ENCODE measurements at regions not wholly inside any gene's neighbourhood (a gene's known extent, or its start where the extent isn't known, plus 50 kb on each side); places are given as distances from the start of the nearest gene placed in this dataset.

DNA sequence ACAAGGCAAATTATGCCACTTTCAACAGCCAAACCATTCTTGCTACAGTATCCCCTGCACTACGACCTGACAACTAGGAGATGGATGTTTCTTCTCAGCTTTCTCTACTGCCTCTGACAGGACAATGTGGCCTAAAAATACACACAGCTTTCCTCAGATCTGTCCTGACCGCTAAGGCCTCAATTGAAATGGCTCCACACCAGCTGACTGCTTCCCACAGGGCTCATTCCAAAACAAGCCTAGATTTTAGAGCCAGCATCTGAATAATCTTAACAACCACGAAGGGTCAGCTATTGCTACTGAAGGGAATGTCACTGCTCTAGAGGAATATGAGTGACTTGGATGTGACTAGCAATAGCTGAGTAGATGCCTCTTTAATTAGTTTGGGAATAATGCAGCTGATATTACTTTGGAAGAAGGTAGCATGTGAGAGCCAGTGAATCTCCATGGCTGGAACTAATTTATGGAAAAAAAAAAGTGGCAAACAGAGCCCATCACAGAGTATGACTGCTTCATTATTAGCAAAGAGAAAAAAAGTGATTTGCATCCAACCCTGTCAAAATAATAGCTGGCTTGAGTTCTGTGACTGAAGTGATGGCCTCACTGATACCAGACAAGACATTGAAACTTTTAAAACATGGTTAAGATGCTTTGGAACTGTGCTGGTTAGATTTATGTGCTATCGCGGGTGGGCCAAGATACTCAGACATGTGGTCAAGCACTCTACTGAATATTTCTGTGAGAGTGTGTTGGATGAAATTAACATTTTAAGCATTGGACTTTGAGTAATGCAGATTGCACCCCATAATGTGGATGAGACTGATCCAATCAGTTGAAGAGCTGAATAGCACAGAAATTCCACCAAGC is 450.2 kb downstream of the NR2F1-AS1 start:
- Histone ChIP-seq H3K27ac (ENCODE audit: insufficient read depth, low read length, poor library complexity, severe bottlenecking) (no peak overlapping the region), H3K9me3 (ENCODE audit: control insufficient read depth in 2 of 2, low read length in 2 of 2) (no peaks in the 10 kb centered on the region), H3K27me3 (ENCODE audit: control insufficient read depth, insufficient read depth, low read length) (no peaks in the 10 kb centered on the region), H3K36me3 (ENCODE audit: control insufficient read depth, insufficient read depth, low read length) (no peaks in the 10 kb centered on the region), H3K4me3 (ENCODE audit: low read depth, low read length) (no peak overlapping the region), H3K4me1 (ENCODE audit: control insufficient read depth, insufficient read depth, low read length, poor library complexity, severe bottlenecking) (no peaks in the 10 kb centered on the region)
- ATAC-seq (ENCODE audit: low read depth in 2 of 2) (no peak), DNase-seq (no peak)
- H3K9me3 Mint-ChIP-seq = peaks cover 0 to 6% (median 0%) of the 10 kb centered on the region in 7 donors
- H3K36me3 Mint-ChIP-seq = no peaks in the 10 kb centered on the region
- no peak overlapping the region for H3K4me3 Mint-ChIP-seq
- no peak overlapping the region for H3K27ac Mint-ChIP-seq
- no peaks in the 10 kb centered on the region for H3K4me1 Mint-ChIP-seq
- no peaks in the 10 kb centered on the region for H3K27me3 Mint-ChIP-seq

DNA sequence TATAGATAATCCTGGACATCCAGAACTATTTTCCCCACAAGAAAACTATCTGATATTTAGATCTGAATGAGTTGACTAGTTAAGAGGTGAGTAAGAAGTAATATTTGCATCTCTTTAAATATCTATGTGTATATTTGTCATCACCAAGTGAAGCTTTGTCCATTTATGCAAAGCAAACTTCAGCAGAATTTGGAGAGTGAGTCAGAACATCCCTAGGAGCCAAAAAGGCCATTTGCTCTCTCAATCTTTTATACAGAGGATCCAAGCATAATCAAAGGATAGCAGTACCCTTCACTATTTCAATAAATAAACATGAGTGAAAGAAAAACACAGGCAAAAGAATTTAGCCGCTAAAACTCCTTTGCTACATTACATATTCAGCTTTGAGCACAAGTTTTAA is 454.4 kb downstream of the NR2F1-AS1 start:
- H3K27me3 ChIP-seq (ENCODE audit: control insufficient read depth, insufficient read depth, low read length) = no peaks in the 10 kb centered on the region
- ATAC-seq (ENCODE audit: low read depth in 2 of 2) = no peak
- Mint-ChIP-seq H3K27ac (no peak overlapping the region), H3K4me3 (no peak overlapping the region), H3K9me3 (peaks cover 0 to 2% (median 0%) of the 10 kb centered on the region in 7 donors), H3K27me3 (no peaks in the 10 kb centered on the region), H3K36me3 (no peaks in the 10 kb centered on the region), H3K4me1 (no peaks in the 10 kb centered on the region)
- H3K27ac ChIP-seq (ENCODE audit: insufficient read depth, low read length, poor library complexity, severe bottlenecking) = no peak overlapping the region
- H3K36me3 ChIP-seq (ENCODE audit: control insufficient read depth, insufficient read depth, low read length) = no peaks in the 10 kb centered on the region
- H3K9me3 ChIP-seq (ENCODE audit: control insufficient read depth in 2 of 2, low read length in 2 of 2) = no peaks in the 10 kb centered on the region
- H3K4me1 ChIP-seq (ENCODE audit: control insufficient read depth, insufficient read depth, low read length, poor library complexity, severe bottlenecking) = no peaks in the 10 kb centered on the region
- DNase-seq = no peak
- H3K4me3 ChIP-seq (ENCODE audit: low read depth, low read length) = no peak overlapping the region

DNA sequence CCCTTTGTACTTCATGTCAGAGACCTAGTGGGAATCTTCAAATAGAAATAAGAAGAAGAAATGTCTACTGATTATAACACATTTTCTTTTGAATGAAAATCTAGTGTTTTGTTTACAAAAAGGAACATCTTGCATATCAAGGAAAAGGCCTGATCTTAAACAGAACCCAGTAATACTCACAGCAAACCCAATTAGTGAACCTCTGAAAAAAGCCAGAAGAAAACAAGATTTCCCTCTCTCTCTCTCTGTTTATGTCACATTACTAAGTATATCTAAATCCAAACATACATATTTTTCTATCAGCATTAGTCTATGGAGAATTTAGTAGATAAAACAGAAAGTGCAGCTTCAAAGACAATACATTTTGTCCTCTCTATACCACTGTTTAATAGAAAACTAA is 457.9 kb downstream of the NR2F1-AS1 start:
- DNase-seq (no peak), ATAC-seq (ENCODE audit: low read depth in 2 of 2) (no peak)
- H3K27me3 Mint-ChIP-seq = no peaks in the 10 kb centered on the region
- H3K27ac ChIP-seq (ENCODE audit: insufficient read depth, low read length, poor library complexity, severe bottlenecking) = no peak overlapping the region
- peaks cover 0 to 2% (median 0%) of the 10 kb centered on the region in 7 donors for H3K9me3 Mint-ChIP-seq
- H3K4me1 ChIP-seq (ENCODE audit: control insufficient read depth, insufficient read depth, low read length, poor library complexity, severe bottlenecking) = no peaks in the 10 kb centered on the region
- no peak overlapping the region for H3K27ac Mint-ChIP-seq
- H3K36me3 ChIP-seq (ENCODE audit: control insufficient read depth, insufficient read depth, low read length) = no peaks in the 10 kb centered on the region
- H3K4me1 Mint-ChIP-seq = no peaks in the 10 kb centered on the region
- no peak overlapping the region for H3K4me3 ChIP-seq (ENCODE audit: low read depth, low read length)
- no peaks in the 10 kb centered on the region for H3K27me3 ChIP-seq (ENCODE audit: control insufficient read depth, insufficient read depth, low read length)
- H3K4me3 Mint-ChIP-seq = no peak overlapping the region
- no peaks in the 10 kb centered on the region for H3K36me3 Mint-ChIP-seq
- no peaks in the 10 kb centered on the region for H3K9me3 ChIP-seq (ENCODE audit: control insufficient read depth in 2 of 2, low read length in 2 of 2)

DNA sequence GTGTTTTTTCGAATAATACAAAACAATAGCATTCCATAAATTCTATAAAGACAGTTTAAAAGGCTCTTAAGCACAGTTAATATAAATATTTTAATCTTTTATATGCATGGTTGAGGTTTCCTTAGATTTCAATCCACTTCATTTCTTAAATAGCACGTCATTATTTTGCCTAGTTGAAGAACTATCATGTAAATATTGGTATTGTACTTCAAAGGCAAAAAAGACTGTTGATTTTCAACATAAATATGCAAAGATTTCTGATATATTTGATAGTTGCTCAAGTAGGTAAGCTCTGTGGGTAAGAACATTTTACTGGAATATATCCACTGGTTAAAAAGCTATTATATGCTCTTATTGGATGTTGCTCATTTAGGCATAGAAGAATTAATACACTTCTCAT is 458.6 kb downstream of the NR2F1-AS1 start:
- DNase-seq (no peak), ATAC-seq (ENCODE audit: low read depth in 2 of 2) (no peak)
- Histone ChIP-seq H3K4me3 (ENCODE audit: low read depth, low read length) (no peak overlapping the region), H3K9me3 (ENCODE audit: control insufficient read depth in 2 of 2, low read length in 2 of 2) (no peaks in the 10 kb centered on the region), H3K27me3 (ENCODE audit: control insufficient read depth, insufficient read depth, low read length) (no peaks in the 10 kb centered on the region), H3K36me3 (ENCODE audit: control insufficient read depth, insufficient read depth, low read length) (no peaks in the 10 kb centered on the region), H3K27ac (ENCODE audit: insufficient read depth, low read length, poor library complexity, severe bottlenecking) (no peak overlapping the region), H3K4me1 (ENCODE audit: control insufficient read depth, insufficient read depth, low read length, poor library complexity, severe bottlenecking) (no peaks in the 10 kb centered on the region)
- Mint-ChIP-seq H3K4me1 (no peaks in the 10 kb centered on the region), H3K4me3 (no peak overlapping the region), H3K9me3 (peaks cover 0 to 2% (median 0%) of the 10 kb centered on the region in 7 donors), H3K27ac (no peak overlapping the region), H3K27me3 (no peaks in the 10 kb centered on the region), H3K36me3 (no peaks in the 10 kb centered on the region)

DNA sequence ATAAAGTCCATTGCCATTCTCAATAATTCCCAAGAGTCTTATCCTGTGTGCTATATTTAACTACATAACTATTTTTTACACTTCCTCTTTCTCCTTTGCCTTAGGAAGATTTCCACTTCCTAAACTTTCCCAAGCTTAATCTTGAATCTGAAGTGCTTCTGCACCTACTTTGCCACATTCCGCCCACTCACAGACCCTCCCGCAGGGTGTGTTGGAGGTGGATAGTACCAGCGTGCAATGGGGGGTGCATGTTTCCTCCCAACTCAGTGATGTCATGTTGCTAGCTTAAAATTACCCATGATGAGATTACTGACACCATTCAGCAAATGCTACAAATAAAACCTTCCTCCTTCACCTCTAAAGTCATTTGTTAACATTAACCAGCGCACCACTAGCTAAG is 460.2 kb downstream of the NR2F1-AS1 start:
- no peaks in the 10 kb centered on the region for H3K27me3 Mint-ChIP-seq
- H3K9me3 Mint-ChIP-seq = peaks cover 0 to 2% (median 0%) of the 10 kb centered on the region in 7 donors
- no peak overlapping the region for H3K27ac Mint-ChIP-seq
- Histone ChIP-seq H3K36me3 (ENCODE audit: control insufficient read depth, insufficient read depth, low read length) (no peaks in the 10 kb centered on the region), H3K9me3 (ENCODE audit: control insufficient read depth in 2 of 2, low read length in 2 of 2) (no peaks in the 10 kb centered on the region), H3K27ac (ENCODE audit: insufficient read depth, low read length, poor library complexity, severe bottlenecking) (no peak overlapping the region), H3K27me3 (ENCODE audit: control insufficient read depth, insufficient read depth, low read length) (no peaks in the 10 kb centered on the region), H3K4me3 (ENCODE audit: low read depth, low read length) (no peak overlapping the region), H3K4me1 (ENCODE audit: control insufficient read depth, insufficient read depth, low read length, poor library complexity, severe bottlenecking) (no peaks in the 10 kb centered on the region)
- H3K36me3 Mint-ChIP-seq = no peaks in the 10 kb centered on the region
- DNase-seq (no peak), ATAC-seq (ENCODE audit: low read depth in 2 of 2) (no peak)
- H3K4me3 Mint-ChIP-seq = no peak overlapping the region
- no peaks in the 10 kb centered on the region for H3K4me1 Mint-ChIP-seq

DNA sequence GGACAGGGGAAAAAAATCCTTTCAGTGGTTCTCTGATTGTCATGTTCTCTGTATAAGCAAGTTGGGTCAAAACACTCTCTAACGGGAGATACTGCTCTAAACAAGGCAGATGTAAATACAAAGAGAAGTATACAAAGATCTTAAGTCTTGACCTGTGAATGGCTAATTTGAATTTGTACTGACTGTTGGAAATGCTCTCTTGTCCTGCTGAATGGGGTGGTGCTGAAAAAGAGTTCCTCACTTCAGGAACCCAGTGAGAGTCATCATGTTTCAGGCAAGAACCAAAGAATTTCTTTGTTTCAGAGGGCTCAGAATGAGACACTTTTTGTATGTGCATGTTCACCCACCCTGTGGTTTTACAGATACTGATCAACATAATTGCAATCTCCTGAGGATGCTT is 461.0 kb downstream of the NR2F1-AS1 start:
- no peaks in the 10 kb centered on the region for H3K36me3 ChIP-seq (ENCODE audit: control insufficient read depth, insufficient read depth, low read length)
- H3K27me3 Mint-ChIP-seq = no peaks in the 10 kb centered on the region
- no peak overlapping the region for H3K4me3 ChIP-seq (ENCODE audit: low read depth, low read length)
- no peaks in the 10 kb centered on the region for H3K4me1 Mint-ChIP-seq
- H3K9me3 ChIP-seq (ENCODE audit: control insufficient read depth in 2 of 2, low read length in 2 of 2) = no peaks in the 10 kb centered on the region
- no peaks in the 10 kb centered on the region for H3K4me1 ChIP-seq (ENCODE audit: control insufficient read depth, insufficient read depth, low read length, poor library complexity, severe bottlenecking)
- H3K4me3 Mint-ChIP-seq = no peak overlapping the region
- ATAC-seq (ENCODE audit: low read depth in 2 of 2) (no peak), DNase-seq (no peak)
- H3K27me3 ChIP-seq (ENCODE audit: control insufficient read depth, insufficient read depth, low read length) = no peaks in the 10 kb centered on the region
- H3K36me3 Mint-ChIP-seq = no peaks in the 10 kb centered on the region
- H3K9me3 Mint-ChIP-seq = peaks cover 0 to 2% (median 0%) of the 10 kb centered on the region in 7 donors
- H3K27ac Mint-ChIP-seq = no peak overlapping the region
- no peak overlapping the region for H3K27ac ChIP-seq (ENCODE audit: insufficient read depth, low read length, poor library complexity, severe bottlenecking)

DNA sequence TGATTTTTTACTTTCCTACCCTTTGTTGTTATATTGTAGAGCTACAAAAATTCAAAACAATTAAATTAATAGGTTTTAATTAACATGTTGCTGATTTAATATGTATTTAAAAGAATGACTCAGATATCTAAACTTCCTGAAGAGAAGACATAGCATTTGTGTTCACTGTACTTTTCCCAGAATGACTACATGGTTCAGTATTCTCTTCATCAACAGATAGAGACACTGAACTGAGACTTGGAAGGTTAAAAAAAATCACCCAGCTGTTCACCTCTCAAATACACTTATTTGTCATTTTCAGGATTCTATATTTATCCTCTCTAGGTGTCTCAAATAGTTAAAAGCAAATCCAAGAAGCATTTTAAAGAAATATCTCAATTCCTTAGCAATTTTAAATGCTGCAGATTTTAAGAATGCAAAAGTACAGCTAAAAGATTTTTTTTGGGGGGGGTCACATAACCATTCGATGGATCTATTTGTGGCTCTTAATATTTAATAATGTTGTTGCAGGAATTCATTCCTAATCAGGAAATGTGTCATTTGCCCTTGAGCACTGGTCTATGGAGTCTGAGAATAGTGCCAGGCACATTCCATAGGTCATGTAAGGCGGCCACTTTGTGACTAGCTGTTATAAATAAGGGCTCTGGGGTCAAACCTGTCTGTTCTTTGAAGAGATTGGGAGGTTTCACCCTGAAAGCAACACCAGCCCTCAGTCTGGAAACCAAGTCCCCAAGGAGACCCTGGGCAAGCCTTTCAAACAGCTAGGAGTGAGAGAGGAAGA is 463.1 kb downstream of the NR2F1-AS1 start:
- Mint-ChIP-seq H3K4me1 (no peaks in the 10 kb centered on the region), H3K36me3 (no peaks in the 10 kb centered on the region), H3K27me3 (no peaks in the 10 kb centered on the region), H3K4me3 (no peak overlapping the region), H3K9me3 (peaks cover 0 to 1% (median 0%) of the 10 kb centered on the region in 7 donors), H3K27ac (no peak overlapping the region)
- H3K36me3 ChIP-seq (ENCODE audit: control insufficient read depth, insufficient read depth, low read length) = no peaks in the 10 kb centered on the region
- H3K4me3 ChIP-seq (ENCODE audit: low read depth, low read length) = no peak overlapping the region
- no peak overlapping the region for H3K27ac ChIP-seq (ENCODE audit: insufficient read depth, low read length, poor library complexity, severe bottlenecking)
- H3K27me3 ChIP-seq (ENCODE audit: control insufficient read depth, insufficient read depth, low read length) = no peaks in the 10 kb centered on the region
- DNase-seq (no peak), ATAC-seq (ENCODE audit: low read depth in 2 of 2) (no peak)
- no peaks in the 10 kb centered on the region for H3K9me3 ChIP-seq (ENCODE audit: control insufficient read depth in 2 of 2, low read length in 2 of 2)
- H3K4me1 ChIP-seq (ENCODE audit: control insufficient read depth, insufficient read depth, low read length, poor library complexity, severe bottlenecking) = no peaks in the 10 kb centered on the region

All from CD4-positive, CD25-positive, alpha-beta regulatory T cell (primary cell).